ENCODE measurements at regions not wholly inside any gene's neighbourhood (a gene's known extent, or its start where the extent isn't known, plus 50 kb on each side); places are given as distances from the start of the nearest gene placed in this dataset.
"Not testable (repeated sequence)": the region's sequence is repeated elsewhere in the genome, so short reads cannot be mapped to it uniquely, and the experiment has no call there.

- Histone ChIP-seq H3K36me3 (ENCODE audit: control insufficient read depth in 3 of 3, insufficient read depth in 2 of 3, low read depth in 1 of 3, low read length in 3 of 3) (no peaks in the 10 kb centered on the region), H3K27me3 (ENCODE audit: control insufficient read depth in 3 of 3, insufficient read depth in 3 of 3, low read length in 3 of 3) (no peaks in the 10 kb centered on the region), H3K4me1 (ENCODE audit: control insufficient read depth in 3 of 3, insufficient read depth in 2 of 3, low read depth in 1 of 3, low read length in 2 of 3) (no peaks in the 10 kb centered on the region), H3K9me3 (ENCODE audit: control insufficient read depth in 2 of 2, insufficient read depth in 1 of 2, low read depth in 1 of 2, low read length in 1 of 2) (peaks cover 0 to 2% of the 10 kb centered on the region in 2 donors), H3K4me3 (ENCODE audit: low read depth in 1 of 3, low read length in 3 of 3) (no peak overlapping the region), H3K27ac (ENCODE audit: low read depth in 1 of 3, low read length in 2 of 3) (no peak overlapping the region)
- FAIRE-seq (no peak), DNase-seq (no peak)
- WGBS, 3 donors, result 85 to 94% (median 93%) methylated on average over 5 of the region's 5 CpGs
Observed at GRCh38 chr3:66552846-66553245, 52.0 kb upstream of the LRIG1 start.

- Histone ChIP-seq H3K27ac (ENCODE audit: low read depth in 1 of 3, low read length in 2 of 3) (no peak overlapping the region), H3K27me3 (ENCODE audit: control insufficient read depth in 3 of 3, insufficient read depth in 3 of 3, low read length in 3 of 3) (no peaks in the 10 kb centered on the region), H3K4me3 (ENCODE audit: low read depth in 1 of 3, low read length in 3 of 3) (no peak overlapping the region), H3K4me1 (ENCODE audit: control insufficient read depth in 3 of 3, insufficient read depth in 2 of 3, low read depth in 1 of 3, low read length in 2 of 3) (no peaks in the 10 kb centered on the region), H3K9me3 (ENCODE audit: control insufficient read depth in 2 of 2, insufficient read depth in 1 of 2, low read depth in 1 of 2, low read length in 1 of 2) (peaks cover 0 to 2% of the 10 kb centered on the region in 2 donors), H3K36me3 (ENCODE audit: control insufficient read depth in 3 of 3, insufficient read depth in 2 of 3, low read depth in 1 of 3, low read length in 3 of 3) (no peaks in the 10 kb centered on the region)
- DNase-seq, result no peak
- 82 to 94% (median 87%) methylated on average over 11 of the region's 11 CpGs for WGBS, 3 donors
- no peak for FAIRE-seq
Observed at GRCh38 chr3:66553441-66554113, 52.8 kb upstream of the LRIG1 start.

GRCh38 chr3:66554178-66554577 is 53.4 kb upstream of the LRIG1 start:
- Histone ChIP-seq H3K4me1 (ENCODE audit: control insufficient read depth in 3 of 3, insufficient read depth in 2 of 3, low read depth in 1 of 3, low read length in 2 of 3) (no peaks in the 10 kb centered on the region), H3K4me3 (ENCODE audit: low read depth in 1 of 3, low read length in 3 of 3) (no peak overlapping the region), H3K9me3 (ENCODE audit: control insufficient read depth in 2 of 2, insufficient read depth in 1 of 2, low read depth in 1 of 2, low read length in 1 of 2) (peaks cover 0 to 2% of the 10 kb centered on the region in 2 donors), H3K27ac (ENCODE audit: low read depth in 1 of 3, low read length in 2 of 3) (no peak overlapping the region), H3K27me3 (ENCODE audit: control insufficient read depth in 3 of 3, insufficient read depth in 3 of 3, low read length in 3 of 3) (no peaks in the 10 kb centered on the region), H3K36me3 (ENCODE audit: control insufficient read depth in 3 of 3, insufficient read depth in 2 of 3, low read depth in 1 of 3, low read length in 3 of 3) (no peaks in the 10 kb centered on the region)
- DNase-seq (no peak), FAIRE-seq (no peak)
- WGBS, 3 donors, result 80 to 87% (median 87%) methylated on average over 1 of the region's 1 CpG

GRCh38 chr3:66555214-66555844 is 54.5 kb upstream of the LRIG1 start:
- no peak overlapping the region for H3K27ac ChIP-seq (ENCODE audit: low read depth in 1 of 3, low read length in 2 of 3)
- no peak for FAIRE-seq
- H3K4me1 ChIP-seq (ENCODE audit: control insufficient read depth in 3 of 3, insufficient read depth in 2 of 3, low read depth in 1 of 3, low read length in 2 of 3), result no peaks in the 10 kb centered on the region
- H3K4me3 ChIP-seq (ENCODE audit: low read depth in 1 of 3, low read length in 3 of 3), result no peak overlapping the region
- no peaks in the 10 kb centered on the region for H3K36me3 ChIP-seq (ENCODE audit: control insufficient read depth in 3 of 3, insufficient read depth in 2 of 3, low read depth in 1 of 3, low read length in 3 of 3)
- no peaks in the 10 kb centered on the region for H3K27me3 ChIP-seq (ENCODE audit: control insufficient read depth in 3 of 3, insufficient read depth in 3 of 3, low read length in 3 of 3)
- WGBS, 3 donors, result 73 to 90% (median 82%) methylated on average over 4 of the region's 4 CpGs
- H3K9me3 ChIP-seq (ENCODE audit: control insufficient read depth in 2 of 2, insufficient read depth in 1 of 2, low read depth in 1 of 2, low read length in 1 of 2), result peaks cover 0 to 9% of the 10 kb centered on the region in 2 donors
- DNase-seq, result no peak

GRCh38 chr3:66557170-66557569 is 56.3 kb upstream of the LRIG1 start:
- Histone ChIP-seq H3K27me3 (ENCODE audit: control insufficient read depth in 3 of 3, insufficient read depth in 3 of 3, low read length in 3 of 3) (no peaks in the 10 kb centered on the region), H3K4me1 (ENCODE audit: control insufficient read depth in 3 of 3, insufficient read depth in 2 of 3, low read depth in 1 of 3, low read length in 2 of 3) (no peaks in the 10 kb centered on the region), H3K9me3 (ENCODE audit: control insufficient read depth in 2 of 2, insufficient read depth in 1 of 2, low read depth in 1 of 2, low read length in 1 of 2) (peaks cover 0 to 14% of the 10 kb centered on the region in 2 donors), H3K36me3 (ENCODE audit: control insufficient read depth in 3 of 3, insufficient read depth in 2 of 3, low read depth in 1 of 3, low read length in 3 of 3) (no peaks in the 10 kb centered on the region), H3K4me3 (ENCODE audit: low read depth in 1 of 3, low read length in 3 of 3) (no peak overlapping the region), H3K27ac (ENCODE audit: low read depth in 1 of 3, low read length in 2 of 3) (no peak overlapping the region)
- 91 to 96% (median 92%) methylated on average over 7 of the region's 7 CpGs for WGBS, 3 donors
- FAIRE-seq, result no peak
- no peak for DNase-seq

GRCh38 chr3:66559924-66560323 is 59.1 kb upstream of the LRIG1 start:
- H3K36me3 ChIP-seq (ENCODE audit: control insufficient read depth in 3 of 3, insufficient read depth in 2 of 3, low read depth in 1 of 3, low read length in 3 of 3); H3K4me3 ChIP-seq (ENCODE audit: low read depth in 1 of 3, low read length in 3 of 3); H3K4me1 ChIP-seq (ENCODE audit: control insufficient read depth in 3 of 3, insufficient read depth in 2 of 3, low read depth in 1 of 3, low read length in 2 of 3); H3K27ac ChIP-seq (ENCODE audit: low read depth in 1 of 3, low read length in 2 of 3); DNase-seq; FAIRE-seq; H3K27me3 ChIP-seq (ENCODE audit: control insufficient read depth in 3 of 3, insufficient read depth in 3 of 3, low read length in 3 of 3): not testable (repeated sequence)
- 87 to 94% (median 90%) methylated on average over 4 of the region's 4 CpGs for WGBS, 3 donors
- peaks cover 0 to 14% of the 10 kb centered on the region in 2 donors for H3K9me3 ChIP-seq (ENCODE audit: control insufficient read depth in 2 of 2, insufficient read depth in 1 of 2, low read depth in 1 of 2, low read length in 1 of 2)

GRCh38 chr3:66561367-66561766 is 60.5 kb upstream of the LRIG1 start:
- DNase-seq, result no peak
- H3K27me3 ChIP-seq (ENCODE audit: control insufficient read depth in 3 of 3, insufficient read depth in 3 of 3, low read length in 3 of 3), result no peaks in the 10 kb centered on the region
- no peaks in the 10 kb centered on the region for H3K36me3 ChIP-seq (ENCODE audit: control insufficient read depth in 3 of 3, insufficient read depth in 2 of 3, low read depth in 1 of 3, low read length in 3 of 3)
- no peak overlapping the region for H3K27ac ChIP-seq (ENCODE audit: low read depth in 1 of 3, low read length in 2 of 3)
- no peak overlapping the region for H3K4me3 ChIP-seq (ENCODE audit: low read depth in 1 of 3, low read length in 3 of 3)
- H3K4me1 ChIP-seq (ENCODE audit: control insufficient read depth in 3 of 3, insufficient read depth in 2 of 3, low read depth in 1 of 3, low read length in 2 of 3), result no peaks in the 10 kb centered on the region
- H3K9me3 ChIP-seq (ENCODE audit: control insufficient read depth in 2 of 2, insufficient read depth in 1 of 2, low read depth in 1 of 2, low read length in 1 of 2), result peaks cover 0 to 12% of the 10 kb centered on the region in 2 donors
- FAIRE-seq, result no peak

GRCh38 chr3:66565301-66565700 is 64.5 kb upstream of the LRIG1 start:
- Histone ChIP-seq H3K27ac (ENCODE audit: low read depth in 1 of 3, low read length in 2 of 3) (no peak overlapping the region), H3K36me3 (ENCODE audit: control insufficient read depth in 3 of 3, insufficient read depth in 2 of 3, low read depth in 1 of 3, low read length in 3 of 3) (no peaks in the 10 kb centered on the region), H3K4me1 (ENCODE audit: control insufficient read depth in 3 of 3, insufficient read depth in 2 of 3, low read depth in 1 of 3, low read length in 2 of 3) (no peaks in the 10 kb centered on the region), H3K9me3 (ENCODE audit: control insufficient read depth in 2 of 2, insufficient read depth in 1 of 2, low read depth in 1 of 2, low read length in 1 of 2) (peaks cover 0 to 4% of the 10 kb centered on the region in 2 donors), H3K27me3 (ENCODE audit: control insufficient read depth in 3 of 3, insufficient read depth in 3 of 3, low read length in 3 of 3) (no peaks in the 10 kb centered on the region), H3K4me3 (ENCODE audit: low read depth in 1 of 3, low read length in 3 of 3) (no peak overlapping the region)
- FAIRE-seq, result no peak
- 58 to 70% (median 69%) methylated on average over 3 of the region's 3 CpGs for WGBS, 3 donors
- no peak for DNase-seq

GRCh38 chr3:66567077-66567476 is 66.3 kb upstream of the LRIG1 start:
- no peaks in the 10 kb centered on the region for H3K4me1 ChIP-seq (ENCODE audit: control insufficient read depth in 3 of 3, insufficient read depth in 2 of 3, low read depth in 1 of 3, low read length in 2 of 3)
- FAIRE-seq, result no peak
- no peak overlapping the region for H3K27ac ChIP-seq (ENCODE audit: low read depth in 1 of 3, low read length in 2 of 3)
- no peaks in the 10 kb centered on the region for H3K27me3 ChIP-seq (ENCODE audit: control insufficient read depth in 3 of 3, insufficient read depth in 3 of 3, low read length in 3 of 3)
- H3K4me3 ChIP-seq (ENCODE audit: low read depth in 1 of 3, low read length in 3 of 3), result no peak overlapping the region
- H3K9me3 ChIP-seq (ENCODE audit: control insufficient read depth in 2 of 2, insufficient read depth in 1 of 2, low read depth in 1 of 2, low read length in 1 of 2), result no peaks in the 10 kb centered on the region
- no peaks in the 10 kb centered on the region for H3K36me3 ChIP-seq (ENCODE audit: control insufficient read depth in 3 of 3, insufficient read depth in 2 of 3, low read depth in 1 of 3, low read length in 3 of 3)
- DNase-seq, result no peak
- WGBS, 3 donors, result 87 to 91% (median 88%) methylated on average over 2 of the region's 2 CpGs

All from small intestine (tissue), 7 donors.